K562 (cell line): ENCODE measurements at regions not wholly inside any gene's neighbourhood (a gene's known extent, or its start where the extent isn't known, plus 50 kb on each side); places are given as distances from the start of the nearest gene placed in this dataset.

Source experiments
- ATAC-seq: fragments of 200-7000 bp; cut with Tn5 transposase; 3 replicates; pipeline ENCODE4 v1.9.1; 2020; ENCODE audit warnings: moderate library complexity
- BruUV-seq: library from RNA; stranded (reverse); fragments of 400-500 nt; replicated peaks from 2 replicates; lab custom pipeline; 2021; lab: Mats Ljungman, UMichigan
- CTCF ChIA-PET: fragments of 300-600 bp; formaldehyde crosslinking; extraction: SDS; loops from one replicate; lab custom pipeline; 2021; ENCODE audit warnings: low intra/inter-chr PET ratio; lab: Yijun Ruan, JAX
- POLR2A ChIA-PET: fragments of 300-600, 350-650 bp; sonication (Branson Sonifier 250); formaldehyde crosslinking; extraction: SDS; loops from one replicate; lab custom pipeline; 2021; ENCODE audit warnings: antibody characterized with exemption, inconsistent platforms; lab: Yijun Ruan, JAX
- DNase-seq, 4 experiments: peaks; one replicate each; pipeline versions ENCODE4 v3.0.0 to v3.0.0-alpha.2; 2011 to 2018; ENCODE audit warnings: low spot score in 3 of 4, mixed read lengths in 3 of 4; ENCODE audit errors: extremely low read depth in 1 of 4
- FAIRE-seq: peaks from 2 replicates; lab custom pipeline; 2011; peaks lifted over from hg19 to GRCh38; lab: Jason Lieb, UNC
- H2AFZ ChIP-seq: 2 replicates; pipeline ENCODE4 v1.6.0; 2011; ENCODE audit warnings: low read depth, low read length, control low read depth, inconsistent platforms
- H3K27ac ChIP-seq: fragments of 200-600 bp; 3 replicates; pipeline ENCODE4 v1.8.0; 2011; ENCODE audit warnings: low read depth, mild to moderate bottlenecking, control low read depth, inconsistent platforms, low read length, moderate library complexity, mixed read lengths; ENCODE audit errors: extremely low read depth
- H3K27me3 ChIP-seq, 2 experiments: fragments of 300-600 bp in 1 of 2; 2 replicates in 1 of 2; 3 replicates in 1 of 2; pipeline versions ENCODE4 v1.6.0 to v1.8.0; 2011; ENCODE audit warnings: inconsistent platforms in 2 of 2, low read length in 2 of 2, mild to moderate bottlenecking in 1 of 2, mixed read lengths in 1 of 2, moderate library complexity in 1 of 2; ENCODE audit not compliant: control insufficient read depth in 2 of 2, insufficient read depth in 2 of 2
- H3K36me3 ChIP-seq: fragments of 300-600 bp; 3 replicates; pipeline ENCODE4 v1.8.0; 2011; ENCODE audit warnings: mild to moderate bottlenecking, low read length, inconsistent platforms; ENCODE audit not compliant: control insufficient read depth, insufficient read depth
- H3K4me1 ChIP-seq, 2 experiments: fragments of 200-600 bp in 1 of 2; replicated peaks in 1 of 2; 2 replicates in 1 of 2; 3 replicates in 1 of 2; pipeline versions ENCODE4 v1.5.1 to v1.8.0; 2011; ENCODE audit warnings: inconsistent platforms in 2 of 2, low read length in 2 of 2, mild to moderate bottlenecking in 1 of 2, mixed read lengths in 1 of 2, moderate library complexity in 1 of 2; ENCODE audit not compliant: control insufficient read depth in 2 of 2, insufficient read depth in 2 of 2
- H3K4me2 ChIP-seq: 2 replicates; pipeline ENCODE4 v1.6.1; 2011; ENCODE audit warnings: low read length, control low read depth, inconsistent platforms, mixed read lengths; ENCODE audit not compliant: insufficient read depth
- H3K4me3 ChIP-seq: fragments of 200-600 bp; sonication (generic), shearing (Covaris generic); 2 replicates; pipeline ENCODE4 v1.5.1; 2016; ENCODE audit warnings: control low read depth, inconsistent platforms
- H3K79me2 ChIP-seq: fragments of 200-600 bp; 3 replicates; pipeline ENCODE4 v1.8.0; 2011; ENCODE audit warnings: low read length, inconsistent platforms; ENCODE audit not compliant: control insufficient read depth, insufficient read depth
- H3K9ac ChIP-seq, 2 experiments: 2 replicates each; pipeline versions ENCODE4 v1.6.0 to v1.6.1; 2011; ENCODE audit warnings: low read depth in 2 of 2, low read length in 2 of 2, control low read depth in 1 of 2, inconsistent platforms in 1 of 2, mild to moderate bottlenecking in 1 of 2, mixed read lengths in 1 of 2; ENCODE audit not compliant: insufficient read depth in 1 of 2
- H3K9me1 ChIP-seq: one replicate; pipeline ENCODE4 v1.6.0; 2011; ENCODE audit warnings: inconsistent platforms, mild to moderate bottlenecking, low read length, moderate library complexity; ENCODE audit not compliant: control insufficient read depth, insufficient read depth
- H3K9me3 ChIP-seq: replicated peaks from 2 replicates; pipeline ENCODE4 v1.5.1; 2011; ENCODE audit warnings: low read depth, low read length, inconsistent platforms; ENCODE audit not compliant: control insufficient read depth, insufficient read depth
- H4K20me1 ChIP-seq: replicated peaks from 2 replicates; pipeline ENCODE4 v1.6.1; 2011; ENCODE audit warnings: low read length, inconsistent platforms, mixed read lengths; ENCODE audit not compliant: control insufficient read depth, insufficient read depth
- C11orf30 ChIP-seq: fragments of 450-650 bp; IDR thresholded peaks from 2 replicates; pipeline ENCODE4 v1.6.1; 2016; ENCODE audit warnings: low read depth, mild to moderate bottlenecking
- HOXB6 ChIP-seq: fragments of 250-450 bp; sonication (Bioruptor Pico); IDR thresholded peaks from 2 replicates; pipeline ENCODE4 v1.5.1; 2022; ENCODE audit warnings: mild to moderate bottlenecking, borderline replicate concordance
- ILF3 ChIP-seq: fragments of 450-650 bp; IDR thresholded peaks from 2 replicates; pipeline ENCODE4 v1.6.1; 2018; ENCODE audit warnings: antibody characterized with exemption, mild to moderate bottlenecking, moderate library complexity, borderline replicate concordance
- LCOR ChIP-seq: sonication (generic); formaldehyde crosslinking; IDR thresholded peaks from 2 replicates; pipeline ENCODE4 v1.8.0; 2022; ENCODE audit warnings: mild to moderate bottlenecking, missing genetic modification reagents
- SMARCE1 ChIP-seq: fragments of 450-650 bp; IDR thresholded peaks from 2 replicates; pipeline ENCODE4 v1.7.1; 2016; ENCODE audit warnings: mild to moderate bottlenecking
- U2AF2 ChIP-seq: fragments of 200-400 bp; formaldehyde crosslinking; optimal IDR thresholded peaks from 2 replicates; pipeline ENCODE3; 2017; ENCODE audit warnings: low read depth, mild to moderate bottlenecking, low read length
- ZNF518B ChIP-seq: fragments of 250-450 bp; sonication (Bioruptor Pico); IDR thresholded peaks from 2 replicates; pipeline ENCODE4 v1.5.0; 2021; ENCODE audit warnings: mild to moderate bottlenecking, moderate library complexity
- WGBS: fragments of 100-300 bp; shearing (Covaris generic); methylation state at CpG from one replicate; pipeline ENCODE4 v1.1.6; 2016; ENCODE audit warnings: low coverage, mixed read lengths; ENCODE audit not compliant: insufficient coverage; ENCODE audit errors: missing lambda C conversion rate; 5-methylcytosine and 5-hydroxymethylcytosine counted together
- in situ Hi-C: fragments of 300-500 bp; cut with MboI; formaldehyde crosslinking; loops from 4 replicates; pipeline ENCODE4 v1.15.0; 2018; ENCODE audit warnings: inconsistent platforms, mixed read lengths
- intact Hi-C: fragments of 100-400 bp; cut with micrococcal nuclease; formaldehyde crosslinking; loops from 2 replicates; pipeline ENCODE4 v1.14.2; 2022
- TF ChIP-seq, protein P1 (sequence below): sonication (generic); formaldehyde crosslinking; IDR thresholded peaks from 2 replicates; pipeline ENCODE4 v1.8.0; 2022; ENCODE audit warnings: mild to moderate bottlenecking, missing genetic modification reagents
- TF ChIP-seq, protein P2 (sequence below): fragments of 250-450 bp; sonication (Bioruptor Pico); IDR thresholded peaks from 2 replicates; pipeline ENCODE4 v1.4.0; 2020; ENCODE audit warnings: mild to moderate bottlenecking

- 0% methylated on average over 3 of the region's 3 CpGs for WGBS
- H3K4me1 ChIP-seq: no peaks in the 10 kb centered on the region
- H2AFZ ChIP-seq: no peak overlapping the region
- no peak for TF ChIP-seq LCOR
- TF ChIP-seq, protein P1, sequence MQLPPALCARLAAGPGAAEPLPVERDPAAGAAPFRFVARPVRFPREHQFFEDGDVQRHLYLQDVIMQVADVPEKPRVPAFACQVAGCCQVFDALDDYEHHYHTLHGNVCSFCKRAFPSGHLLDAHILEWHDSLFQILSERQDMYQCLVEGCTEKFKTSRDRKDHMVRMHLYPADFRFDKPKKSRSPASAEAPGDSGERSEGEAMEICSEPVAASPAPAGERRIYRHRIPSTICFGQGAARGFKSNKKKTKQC (CRISPR knock-in tag): no peak
- no peak for TF ChIP-seq U2AF2
- no peaks in the 10 kb centered on the region for H4K20me1 ChIP-seq
- in situ Hi-C loops (no loop called here), intact Hi-C loops (no loop called here)
- no peak for ATAC-seq
- H3K4me2 ChIP-seq: no peak overlapping the region
- no peak overlapping the region for H3K9ac ChIP-seq
- POLR2A ChIA-PET: no interaction called here
- H3K79me2 ChIP-seq: no peaks in the 10 kb centered on the region
- no TSS peak for BruUV-seq
- CTCF ChIA-PET: no interaction called here
- H3K4me3 ChIP-seq: no peak overlapping the region
- no peak overlapping the region for H3K27ac ChIP-seq
- no peaks in the 10 kb centered on the region for H3K36me3 ChIP-seq
- no peak for DNase-seq
- no peaks in the 10 kb centered on the region for H3K27me3 ChIP-seq
- FAIRE-seq: no peak
- no peaks in the 10 kb centered on the region for H3K9me1 ChIP-seq
- H3K9me3 ChIP-seq: no peaks in the 10 kb centered on the region
Observed at GRCh38 chr1:224802617-224803016, 126.9 kb upstream of the DNAH14 start.

DNA sequence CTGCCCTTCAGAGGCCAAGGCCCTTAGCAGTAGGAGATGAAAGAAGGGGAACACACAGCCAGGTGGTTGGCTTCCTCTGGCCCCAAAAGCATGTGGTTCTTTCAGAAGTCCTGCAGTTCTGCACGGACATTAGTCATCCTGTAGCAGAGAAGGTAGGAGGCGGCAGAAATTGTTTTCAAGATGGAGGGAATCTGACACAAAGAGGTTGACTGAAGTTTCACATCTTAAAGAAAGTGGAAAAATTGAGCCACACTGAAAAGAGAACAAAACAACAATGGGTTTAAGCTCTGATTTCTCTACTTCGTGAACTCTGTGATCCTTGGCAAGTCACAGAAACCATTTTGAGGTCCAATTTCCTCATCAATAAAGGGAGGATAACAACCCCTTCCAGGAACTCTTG lies 125.3 kb upstream of the DNAH14 start:
- no peak overlapping the region for H3K9ac ChIP-seq
- ATAC-seq (no peak), FAIRE-seq (no peak), DNase-seq (no peak)
- BruUV-seq: no TSS peak
- no peaks in the 10 kb centered on the region for H3K27me3 ChIP-seq
- no peak overlapping the region for H2AFZ ChIP-seq
- H3K9me1 ChIP-seq: no peaks in the 10 kb centered on the region
- intact Hi-C loops (no loop called here), in situ Hi-C loops (no loop called here)
- H3K27ac ChIP-seq: no peak overlapping the region
- ChIA-PET POLR2A (interaction anchor here (1.0 to 1.1 kb wide), 2 partner anchors 9 to 18 kb away, joined by 3 read pairs; no protein-coding TSS in a partner anchor), CTCF (no interaction called here)
- no peaks in the 10 kb centered on the region for H3K79me2 ChIP-seq
- no peaks in the 10 kb centered on the region for H3K36me3 ChIP-seq
- no peak overlapping the region for H3K4me3 ChIP-seq
- H3K9me3 ChIP-seq: no peaks in the 10 kb centered on the region
- no peaks in the 10 kb centered on the region for H4K20me1 ChIP-seq
- WGBS: 2% methylated on average over 3 of the region's 3 CpGs
- H3K4me2 ChIP-seq: no peak overlapping the region
- H3K4me1 ChIP-seq: no peaks in the 10 kb centered on the region
- TF ChIP-seq ZNF518B (CRISPR knock-in tag) (no peak), C11orf30 (no peak), HOXB6 (no peak), ILF3 (no peak), SMARCE1 (no peak)
- TF ChIP-seq, protein P2, sequence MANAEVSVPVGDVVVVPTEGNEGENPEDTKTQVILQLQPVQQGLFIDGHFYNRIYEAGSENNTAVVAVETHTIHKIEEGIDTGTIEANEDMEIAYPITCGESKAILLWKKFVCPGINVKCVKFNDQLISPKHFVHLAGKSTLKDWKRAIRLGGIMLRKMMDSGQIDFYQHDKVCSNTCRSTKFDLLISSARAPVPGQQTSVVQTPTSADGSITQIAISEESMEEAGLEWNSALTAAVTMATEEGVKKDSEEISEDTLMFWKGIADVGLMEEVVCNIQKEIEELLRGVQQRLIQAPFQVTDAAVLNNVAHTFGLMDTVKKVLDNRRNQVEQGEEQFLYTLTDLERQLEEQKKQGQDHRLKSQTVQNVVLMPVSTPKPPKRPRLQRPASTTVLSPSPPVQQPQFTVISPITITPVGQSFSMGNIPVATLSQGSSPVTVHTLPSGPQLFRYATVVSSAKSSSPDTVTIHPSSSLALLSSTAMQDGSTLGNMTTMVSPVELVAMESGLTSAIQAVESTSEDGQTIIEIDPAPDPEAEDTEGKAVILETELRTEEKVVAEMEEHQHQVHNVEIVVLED (CRISPR knock-in tag): no peak
